SKM-1 treated with dmso at 0.1 percent for 144 hours (cell line): ENCODE measurements at regions not wholly inside any gene's neighbourhood (a gene's known extent, or its start where the extent isn't known, plus 50 kb on each side); places are given as distances from the start of the nearest gene placed in this dataset.
"Not testable (repeated sequence)": the region's sequence is repeated elsewhere in the genome, so short reads cannot be mapped to it uniquely, and the experiment has no call there.

Experiments
- DNase-seq: peaks from one replicate; lab custom pipeline; 2025; ENCODE audit not compliant: unreplicated experiment; lab: John Stamatoyannopoulos, UW

- no peak for DNase-seq
Measured at GRCh38 chr2:185475914-185476313, 262.7 kb upstream of the FSIP2 start.

GRCh38 chr2:185477452-185477851, 261.2 kb upstream of the FSIP2 start:
- no peak for DNase-seq

DNA sequence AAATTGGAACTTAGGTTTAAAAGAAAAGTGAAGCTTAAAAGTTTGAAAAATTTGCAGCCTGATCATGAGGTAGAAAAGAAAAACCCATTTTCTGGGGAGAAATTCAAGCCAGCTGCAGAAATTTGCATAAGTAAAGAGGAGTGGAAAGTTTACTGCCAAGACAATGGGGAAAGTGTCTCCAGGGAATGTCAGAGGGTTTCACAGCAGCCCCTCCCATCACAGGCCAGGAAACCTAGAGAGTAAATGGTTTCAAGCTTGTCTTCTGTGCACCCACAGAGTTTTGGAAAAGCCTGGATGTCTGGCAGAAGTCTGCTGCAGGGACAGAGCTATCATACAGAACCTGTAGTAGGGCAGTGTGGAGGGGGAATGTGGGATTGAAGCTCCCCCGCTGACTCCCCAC, 254.0 kb upstream of the FSIP2 start:
- DNase-seq = no peak

- no peak for DNase-seq
Measured at GRCh38 chr2:185502351-185502750, 236.3 kb upstream of the FSIP2 start.

GRCh38 chr2:185507719-185508118, 230.9 kb upstream of the FSIP2 start:
- DNase-seq = no peak

DNA sequence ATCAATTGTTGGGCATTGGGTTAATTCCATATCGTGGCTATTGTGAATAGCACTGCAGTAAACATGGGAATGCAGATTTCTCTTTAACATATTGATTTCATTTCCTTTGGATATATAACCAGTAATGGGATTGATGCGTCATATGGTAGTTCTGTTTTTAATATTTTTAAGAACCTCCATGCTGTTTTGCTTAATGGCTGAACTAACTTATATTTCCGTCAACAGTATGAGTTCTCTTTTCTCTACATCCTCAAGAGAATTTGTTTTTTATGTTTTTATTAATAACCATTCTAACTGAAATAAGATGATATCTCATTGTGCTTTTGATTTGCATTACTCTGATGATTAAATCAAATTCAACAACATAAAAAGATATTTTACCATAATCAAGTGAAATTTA, 228.5 kb upstream of the FSIP2 start:
- no peak for DNase-seq

DNA sequence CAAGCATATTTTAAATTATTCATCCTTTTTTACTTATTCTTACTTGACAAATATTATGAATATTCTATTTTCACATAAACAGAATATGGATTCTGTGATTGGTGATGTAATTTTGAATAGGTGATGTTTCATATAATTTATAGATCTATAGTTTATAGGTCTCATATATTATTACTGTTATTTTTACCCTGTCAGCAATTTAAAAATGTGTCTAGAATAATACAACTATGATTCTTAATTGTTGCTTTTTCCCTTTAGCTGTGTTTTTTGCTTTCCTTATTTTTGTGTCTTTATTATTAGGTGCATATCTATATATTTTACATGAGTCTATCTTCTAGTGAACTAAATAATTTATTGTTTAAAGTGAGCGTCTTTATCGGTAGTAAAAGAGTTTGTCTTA, 226.7 kb upstream of the FSIP2 start:
- DNase-seq = no peak

DNA sequence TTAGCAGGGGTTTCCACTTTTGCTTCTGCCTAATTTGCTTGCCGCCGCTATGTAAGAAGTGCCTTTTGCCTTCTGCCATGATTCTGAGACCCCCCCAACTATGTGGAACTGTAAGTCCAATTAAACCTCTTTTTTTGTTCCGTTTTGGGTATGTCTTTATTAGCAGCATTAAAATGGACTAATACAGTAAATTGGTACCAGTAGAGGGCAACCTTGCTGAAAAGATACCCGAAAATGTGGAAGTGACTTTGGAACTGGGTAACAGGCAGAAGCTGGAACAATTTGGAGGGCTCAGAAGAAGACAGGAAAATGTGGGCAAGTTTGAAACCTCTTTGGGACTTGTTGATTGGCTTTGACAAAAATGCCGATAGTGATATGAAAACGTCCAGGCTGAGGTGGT, 216.1 kb upstream of the FSIP2 start:
- DNase-seq = no peak

DNA sequence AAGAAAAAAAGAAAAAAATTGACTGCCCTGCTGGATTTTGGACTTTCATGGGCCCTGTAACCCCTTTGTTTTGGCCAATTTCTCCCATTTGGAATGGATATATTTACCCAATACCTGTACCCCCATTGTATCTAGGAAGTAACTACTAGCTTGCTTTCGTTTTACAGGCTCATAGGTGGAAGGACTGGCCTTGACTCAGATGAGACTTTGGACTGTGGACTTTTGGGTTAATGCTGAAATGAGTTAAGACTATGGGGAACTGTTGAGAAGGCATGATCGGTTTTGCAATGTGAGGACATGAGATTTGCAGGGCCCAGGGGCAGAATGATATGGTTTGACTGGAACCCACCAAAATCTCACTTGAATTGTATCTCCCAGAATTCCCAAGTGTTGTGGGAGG, 214.4 kb upstream of the FSIP2 start:
- DNase-seq = not testable (repeated sequence)

DNA sequence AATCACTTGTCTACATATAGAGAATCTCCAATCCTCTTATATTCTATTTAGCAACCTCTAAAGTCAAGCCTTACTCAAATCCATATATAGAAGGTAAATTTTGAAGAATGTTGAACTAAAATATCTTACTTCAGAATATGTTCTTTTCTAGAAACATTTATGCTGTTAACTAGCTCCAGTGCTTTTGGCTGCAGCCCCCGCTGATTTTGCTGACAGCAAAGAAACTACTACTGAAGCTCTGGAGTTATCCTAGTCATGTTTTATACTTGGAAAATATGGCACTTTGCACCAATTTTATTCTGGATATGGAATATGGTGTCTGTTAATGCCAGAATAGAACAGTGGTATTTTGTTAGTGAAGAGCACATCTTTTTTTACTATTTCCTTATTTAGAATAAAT, 212.4 kb upstream of the FSIP2 start:
- DNase-seq = no peak

DNA sequence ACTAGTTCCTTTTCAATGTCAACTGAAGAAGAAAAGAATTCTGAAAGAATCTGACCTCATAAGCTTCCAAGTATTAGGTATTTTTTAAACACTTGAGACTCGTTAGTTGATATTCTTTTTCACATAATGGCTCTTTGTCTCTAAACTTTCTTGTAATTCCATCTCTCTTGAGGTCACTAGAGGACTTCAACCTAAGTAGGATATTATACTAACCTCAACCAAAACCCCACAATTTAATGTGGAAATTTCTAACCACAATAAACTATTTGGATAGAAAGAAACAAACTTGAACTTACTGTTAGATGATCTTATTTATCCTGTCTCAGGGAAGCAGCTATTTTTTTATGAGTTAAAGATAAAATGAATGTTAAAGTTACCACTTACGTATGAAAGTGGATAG, 206.9 kb upstream of the FSIP2 start:
- DNase-seq = no peak

DNA sequence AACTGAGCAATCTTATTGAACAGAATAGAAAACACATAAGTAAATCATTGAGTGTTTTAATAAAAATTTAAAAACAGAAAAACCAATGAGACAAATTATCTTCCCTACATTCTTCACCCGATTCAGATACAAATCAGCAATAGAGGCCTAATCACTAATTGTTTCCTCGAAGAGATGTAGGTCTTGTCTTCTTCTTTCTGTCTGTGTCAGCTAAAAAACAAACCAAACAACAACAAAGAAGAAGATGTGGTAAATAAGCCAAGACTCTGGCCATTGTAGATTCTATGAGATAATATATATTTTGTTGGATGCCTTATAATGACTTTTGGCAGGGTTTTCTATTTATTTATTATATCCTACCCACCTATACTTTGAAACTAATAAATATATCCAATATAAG, 200.9 kb upstream of the FSIP2 start:
- DNase-seq = no peak

- DNase-seq = no peak
Measured at GRCh38 chr2:185567196-185567595, 171.4 kb upstream of the FSIP2 start.

DNA sequence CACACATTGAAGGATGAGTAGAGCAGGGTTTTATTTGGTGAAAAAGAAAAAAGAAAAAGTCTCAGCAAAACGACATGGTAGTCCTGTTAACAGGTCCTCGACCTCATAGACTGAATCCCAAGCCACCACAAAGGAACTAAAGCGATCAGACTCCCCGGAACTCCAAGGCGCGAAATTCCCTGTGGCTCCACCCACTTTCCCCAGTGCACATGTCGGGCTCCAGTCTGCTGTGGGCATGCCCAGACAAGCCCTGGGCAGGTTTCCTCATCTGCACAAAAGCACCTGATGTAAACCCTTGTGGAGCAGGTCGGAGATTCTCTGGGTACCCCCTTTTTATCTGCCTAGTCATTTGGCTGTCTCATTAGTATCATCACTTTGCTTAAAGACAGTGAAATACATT, 170.7 kb upstream of the FSIP2 start:
- no peak for DNase-seq

DNA sequence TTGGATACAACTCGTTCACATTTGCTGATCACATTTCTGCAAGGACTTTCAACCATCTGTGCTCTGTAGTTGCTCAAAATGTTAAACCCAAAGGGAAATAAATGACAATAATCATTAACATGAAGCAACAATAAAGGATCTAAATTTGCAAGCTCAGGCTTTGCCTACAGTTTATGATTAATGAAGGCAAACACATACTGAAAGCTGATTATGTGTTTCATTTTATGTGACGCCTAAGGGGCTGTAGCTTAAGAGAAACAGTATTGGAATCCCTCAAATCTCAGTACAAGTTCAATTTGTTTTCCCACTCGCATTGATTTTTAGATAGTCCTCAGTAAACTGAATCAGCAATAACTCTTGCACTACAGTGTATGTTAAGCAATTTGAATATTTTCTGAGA, 160.3 kb upstream of the FSIP2 start:
- DNase-seq = no peak

DNA sequence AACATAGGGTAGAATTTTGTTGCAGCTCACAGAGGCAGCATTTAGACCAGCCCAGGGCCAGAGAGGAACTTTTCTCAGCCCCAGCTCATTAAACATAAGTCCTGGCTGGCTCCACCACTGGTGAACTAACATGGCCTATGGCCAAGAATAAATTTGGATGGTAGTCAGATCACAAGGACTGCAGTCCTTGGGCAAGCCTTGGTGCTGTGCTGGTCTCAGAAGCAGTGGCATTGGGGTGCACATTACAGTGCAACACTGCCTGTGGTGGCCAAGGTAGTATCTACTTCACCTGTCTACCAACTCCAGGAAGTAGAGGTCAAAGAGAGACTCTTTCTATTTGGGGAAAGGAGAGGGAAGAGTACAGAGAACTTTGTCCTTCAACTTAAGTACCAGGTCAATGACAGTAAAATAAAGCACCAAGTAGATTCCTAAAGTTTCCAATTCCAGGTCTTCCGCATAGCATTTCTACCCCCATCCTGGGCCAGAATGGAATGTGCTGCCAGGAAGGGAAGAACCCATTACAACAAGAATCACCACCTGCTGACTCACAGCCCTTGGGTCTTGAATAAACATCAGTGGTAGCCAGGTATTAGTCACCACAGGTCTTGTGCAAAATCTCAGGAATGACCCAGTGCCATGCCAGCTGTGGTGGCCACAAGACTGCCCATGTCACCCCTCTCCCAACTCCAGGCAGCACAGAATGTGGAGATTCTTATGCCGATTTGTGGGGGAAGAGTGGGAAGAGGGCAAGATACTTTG, 155.4 kb upstream of the FSIP2 start:
- no peak for DNase-seq

DNA sequence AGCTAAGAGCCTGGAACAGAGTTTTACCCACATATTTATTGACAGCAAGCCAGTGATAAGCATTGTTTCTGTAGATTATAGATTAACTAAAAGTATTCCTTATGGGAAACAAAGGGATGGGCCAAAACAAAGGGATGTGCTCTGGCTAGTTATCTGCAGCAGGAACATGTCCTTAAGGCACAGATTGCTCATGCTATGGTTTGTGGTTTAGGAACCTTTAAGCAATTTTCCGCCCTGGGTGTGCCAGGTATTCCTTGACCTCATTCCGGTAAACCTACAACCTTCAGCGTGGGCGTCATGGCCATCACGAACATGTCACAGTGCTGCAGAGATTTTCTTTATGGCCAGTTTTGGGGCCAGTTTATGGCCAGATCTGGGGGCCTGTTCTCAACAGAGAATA, 153.4 kb upstream of the FSIP2 start:
- DNase-seq = not testable (repeated sequence)

GRCh38 chr2:185591276-185591675, 147.3 kb upstream of the FSIP2 start:
- not testable (repeated sequence) for DNase-seq

- no peak for DNase-seq
Measured at GRCh38 chr2:185607945-185608344, 130.7 kb upstream of the FSIP2 start.

DNA sequence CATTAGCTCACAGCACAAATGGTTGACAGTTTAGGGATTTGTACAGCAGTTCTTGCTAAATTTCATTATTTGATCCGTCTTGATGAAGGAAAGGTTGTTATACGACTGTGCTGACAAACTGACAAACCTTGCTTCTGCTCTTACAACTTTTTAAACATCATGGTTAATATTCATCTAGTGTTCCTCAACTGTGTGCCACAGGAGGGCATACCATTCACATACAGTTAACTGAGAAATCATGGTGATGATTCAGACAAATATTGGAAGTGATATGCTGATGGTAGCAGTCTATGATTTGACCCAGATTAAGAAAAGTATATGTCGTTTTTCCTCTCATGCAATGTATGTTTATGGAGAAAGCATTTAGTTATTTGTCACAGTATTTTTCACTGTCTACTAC, 129.8 kb upstream of the FSIP2 start:
- no peak for DNase-seq

DNA sequence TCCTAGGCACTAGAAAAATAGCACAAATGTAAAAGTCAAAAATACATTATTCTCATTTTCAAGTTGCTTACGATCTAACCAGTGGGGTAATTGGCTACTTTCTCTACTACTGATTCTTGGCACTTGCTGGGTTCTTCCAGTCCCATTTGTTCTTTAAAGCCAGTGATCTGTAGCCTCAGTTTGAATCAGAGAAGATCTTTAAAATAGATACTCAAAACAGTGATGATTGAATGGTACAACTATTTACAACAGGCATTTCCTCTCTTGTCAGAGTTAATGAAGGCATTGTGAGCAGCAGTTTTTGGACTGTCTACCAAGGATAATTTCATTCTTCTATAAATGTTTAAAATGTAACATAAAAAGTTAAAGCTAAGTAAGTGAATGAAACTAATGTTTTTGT, 128.3 kb upstream of the FSIP2 start:
- no peak for DNase-seq

DNA sequence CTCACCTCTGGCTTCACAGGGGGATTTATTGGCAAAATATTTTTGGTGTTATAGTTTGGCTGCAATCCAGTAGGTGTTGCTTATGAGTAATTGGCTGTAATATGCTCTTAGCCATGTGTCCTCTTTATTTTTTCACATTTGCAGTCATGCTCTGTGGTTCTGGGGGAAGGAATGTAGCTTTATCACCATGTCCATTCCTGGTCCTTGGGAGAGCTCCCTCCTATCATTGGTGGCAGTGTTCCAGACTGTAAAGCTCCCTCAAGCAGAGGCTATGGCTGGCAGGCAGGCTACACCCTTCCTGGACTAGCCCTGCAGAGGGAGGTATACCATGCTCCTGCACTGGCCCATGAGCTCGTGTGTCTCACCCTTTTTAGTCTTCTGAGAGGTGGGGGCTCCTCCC, 120.0 kb upstream of the FSIP2 start:
- no peak for DNase-seq

- DNase-seq = no peak
Measured at GRCh38 chr2:185625604-185626003, 113.0 kb upstream of the FSIP2 start.
